Sigmoid colon (tissue), 6 donors: ENCODE measurements at regions not wholly inside any gene's neighbourhood (a gene's known extent, or its start where the extent isn't known, plus 50 kb on each side); places are given as distances from the start of the nearest gene placed in this dataset.

Experiments used
- DNase-seq: peaks from one replicate; pipeline ENCODE4 v3.0.0-alpha.2; 2019
- H3K27ac ChIP-seq, 4 donors: fragments of 200-600 bp; sonication (generic); one replicate each; pipeline ENCODE4 v1.5.1; 2016 to 2019; ENCODE audit warnings: mild to moderate bottlenecking in 1 of 4
- H3K27me3 ChIP-seq, 3 donors: fragments of 200-600 bp; sonication (generic); one replicate each; pipeline ENCODE4 v1.5.1; 2019; ENCODE audit warnings: mild to moderate bottlenecking in 1 of 3
- H3K36me3 ChIP-seq, 4 donors: fragments of 200-600 bp; sonication (generic); one replicate each; pipeline ENCODE4 v1.5.1; 2016 to 2019
- H3K4me1 ChIP-seq, 4 donors: fragments of 200-600 bp; sonication (generic); one replicate each; pipeline ENCODE4 v1.5.1; 2017 to 2019
- H3K4me3 ChIP-seq, 4 donors: fragments of 200-600 bp; sonication (generic); one replicate each; pipeline ENCODE4 v1.5.1; 2017 to 2019; ENCODE audit warnings: mild to moderate bottlenecking in 2 of 4, moderate library complexity in 1 of 4
- H3K9me3 ChIP-seq, 4 donors: fragments of 200-600 bp in 3 of 4; sonication (generic) in 3 of 4; one replicate each; pipeline versions ENCODE4 v1.5.1 to v1.6.1; 2013 to 2019
- EP300 ChIP-seq, 4 donors: sonication (generic); formaldehyde crosslinking; IDR thresholded peaks; one replicate each; pipeline ENCODE4 v1.6.1; 2017; ENCODE audit warnings: antibody characterized with exemption in 4 of 4
- POLR2A ChIP-seq, 2 donors: fragments of 450-650 bp; IDR thresholded peaks; one replicate each; pipeline ENCODE4 v1.6.1; 2016; ENCODE audit warnings: antibody characterized with exemption in 2 of 2, mild to moderate bottlenecking in 2 of 2, moderate library complexity in 2 of 2
- POLR2AphosphoS5 ChIP-seq, 4 donors: sonication (generic); formaldehyde crosslinking; IDR thresholded peaks; one replicate each; pipeline ENCODE4 v1.6.1; 2017; ENCODE audit warnings: antibody characterized with exemption in 4 of 4
- WGBS, 2 donors: extraction: QIAGEN DNeasy Blood & Tissue Kit; methylation state at CpG; one replicate each; pipeline ENCODE4 v1.1.7; 2013; 5-methylcytosine and 5-hydroxymethylcytosine counted together
- intact Hi-C: fragments of 100-400 bp; cut with DNase I; formaldehyde crosslinking; loops from one replicate; pipeline ENCODE4 v1.15.1; 2023
- TF ChIP-seq, protein P1 (sequence below), 4 experiments: fragments of 450-650 bp in 3 of 4; fragments of 200-600 bp in 1 of 4; IDR thresholded peaks; one replicate each; pipeline ENCODE4 v1.5.1; 2016 to 2019; ENCODE audit warnings: antibody characterized with exemption in 4 of 4, mild to moderate bottlenecking in 3 of 4, moderate library complexity in 2 of 4
- donor health status: healthy with polysubstance abuse.
- donor health status: healthy.

DNA sequence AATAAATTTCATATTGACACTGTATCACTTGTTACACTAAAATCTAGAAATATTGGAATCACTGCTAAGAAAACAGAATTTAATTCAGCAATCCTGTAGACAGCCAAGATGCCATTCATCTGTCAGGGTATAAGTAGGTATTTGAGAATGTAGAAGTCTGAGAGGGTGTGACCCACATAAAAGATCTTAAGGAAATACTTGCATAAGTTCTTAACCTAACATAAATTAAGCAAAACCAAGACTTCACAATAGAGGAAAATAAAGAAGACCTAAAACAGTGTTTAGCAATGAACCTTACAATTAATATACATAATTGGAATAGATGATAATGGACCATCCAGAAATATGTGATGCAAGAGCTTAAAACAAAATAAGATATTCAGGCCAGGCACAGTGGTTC, 636.2 kb downstream of the TBC1D4 start:
- no peaks in the 10 kb centered on the region for H3K9me3 ChIP-seq
- TF ChIP-seq POLR2A (IDR thresholded peaks at IDR 0.05): no peak
- TF ChIP-seq, protein P1, sequence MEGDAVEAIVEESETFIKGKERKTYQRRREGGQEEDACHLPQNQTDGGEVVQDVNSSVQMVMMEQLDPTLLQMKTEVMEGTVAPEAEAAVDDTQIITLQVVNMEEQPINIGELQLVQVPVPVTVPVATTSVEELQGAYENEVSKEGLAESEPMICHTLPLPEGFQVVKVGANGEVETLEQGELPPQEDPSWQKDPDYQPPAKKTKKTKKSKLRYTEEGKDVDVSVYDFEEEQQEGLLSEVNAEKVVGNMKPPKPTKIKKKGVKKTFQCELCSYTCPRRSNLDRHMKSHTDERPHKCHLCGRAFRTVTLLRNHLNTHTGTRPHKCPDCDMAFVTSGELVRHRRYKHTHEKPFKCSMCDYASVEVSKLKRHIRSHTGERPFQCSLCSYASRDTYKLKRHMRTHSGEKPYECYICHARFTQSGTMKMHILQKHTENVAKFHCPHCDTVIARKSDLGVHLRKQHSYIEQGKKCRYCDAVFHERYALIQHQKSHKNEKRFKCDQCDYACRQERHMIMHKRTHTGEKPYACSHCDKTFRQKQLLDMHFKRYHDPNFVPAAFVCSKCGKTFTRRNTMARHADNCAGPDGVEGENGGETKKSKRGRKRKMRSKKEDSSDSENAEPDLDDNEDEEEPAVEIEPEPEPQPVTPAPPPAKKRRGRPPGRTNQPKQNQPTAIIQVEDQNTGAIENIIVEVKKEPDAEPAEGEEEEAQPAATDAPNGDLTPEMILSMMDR (IDR thresholded peaks at IDR 0.05): no peak
- TF ChIP-seq POLR2AphosphoS5 (IDR thresholded peaks at IDR 0.05): no peak
- no peak for TF ChIP-seq EP300 (IDR thresholded peaks at IDR 0.05)
- no peak overlapping the region for H3K27ac ChIP-seq
- intact Hi-C loops: no loop called here
- H3K36me3 ChIP-seq: no peaks in the 10 kb centered on the region
- no peak for DNase-seq
- no peak overlapping the region for H3K4me3 ChIP-seq
- H3K27me3 ChIP-seq: no peaks in the 10 kb centered on the region
- H3K4me1 ChIP-seq: no peaks in the 10 kb centered on the region

DNA sequence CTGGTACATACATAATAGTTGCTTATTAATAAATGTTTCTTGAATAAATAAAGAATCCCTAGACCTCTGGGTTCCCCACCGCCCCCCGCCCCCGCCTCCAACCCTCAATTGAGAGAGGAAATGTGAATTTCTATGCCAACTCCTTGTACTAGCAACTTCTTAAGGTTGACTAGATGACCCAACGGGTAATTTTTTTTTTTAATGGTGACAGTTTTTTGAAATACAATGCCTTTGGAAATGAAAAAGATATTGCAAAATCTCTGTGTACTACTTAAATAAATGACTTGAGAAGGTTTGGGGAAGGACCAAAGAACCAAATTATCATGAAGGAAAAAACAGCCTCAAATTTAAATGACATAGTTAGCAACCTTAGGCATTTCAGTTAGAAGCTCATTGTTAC, 640.3 kb downstream of the TBC1D4 start:
- TF ChIP-seq POLR2A (IDR thresholded peaks at IDR 0.05): no peak
- TF ChIP-seq, protein P1 (IDR thresholded peaks at IDR 0.05): no peak
- TF ChIP-seq EP300 (IDR thresholded peaks at IDR 0.05): no peak
- TF ChIP-seq POLR2AphosphoS5 (IDR thresholded peaks at IDR 0.05): no peak
- 80 to 95% methylated on average over 4 of the region's 4 CpGs for whole genome bisulfite sequencing, 2 donors
- Histone ChIP-seq H3K9me3 (no peaks in the 10 kb centered on the region), H3K27ac (no peak overlapping the region), H3K36me3 (no peaks in the 10 kb centered on the region), H3K27me3 (no peaks in the 10 kb centered on the region), H3K4me1 (no peaks in the 10 kb centered on the region), H3K4me3 (no peak overlapping the region)
- intact Hi-C loops: no loop called here
- DNase-seq: no peak

DNA sequence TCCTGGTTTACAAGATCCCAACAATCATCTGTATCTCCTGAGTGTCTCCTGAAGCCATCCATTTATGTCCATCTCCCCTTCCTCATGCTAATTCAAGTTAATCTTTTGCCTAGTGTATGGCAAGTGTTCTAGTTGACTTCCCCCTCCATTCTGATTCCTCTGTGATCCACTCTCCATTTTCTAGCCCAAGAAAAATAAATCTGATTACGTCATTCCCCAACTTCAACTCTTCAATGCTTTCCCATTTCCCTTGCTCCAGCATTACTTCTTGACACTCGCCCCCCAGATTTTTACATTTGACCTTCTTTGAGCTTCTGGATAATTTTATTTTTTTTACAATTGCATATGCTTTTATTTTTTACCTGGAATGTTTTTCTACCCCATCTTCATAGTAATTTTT, 640.8 kb downstream of the TBC1D4 start:
- TF ChIP-seq POLR2AphosphoS5 (IDR thresholded peaks at IDR 0.05) (no peak), POLR2A (IDR thresholded peaks at IDR 0.05) (no peak), EP300 (IDR thresholded peaks at IDR 0.05) (no peak)
- TF ChIP-seq, protein P1 (IDR thresholded peaks at IDR 0.05): no peak
- no peaks in the 10 kb centered on the region for H3K27me3 ChIP-seq
- no peak for DNase-seq

DNA sequence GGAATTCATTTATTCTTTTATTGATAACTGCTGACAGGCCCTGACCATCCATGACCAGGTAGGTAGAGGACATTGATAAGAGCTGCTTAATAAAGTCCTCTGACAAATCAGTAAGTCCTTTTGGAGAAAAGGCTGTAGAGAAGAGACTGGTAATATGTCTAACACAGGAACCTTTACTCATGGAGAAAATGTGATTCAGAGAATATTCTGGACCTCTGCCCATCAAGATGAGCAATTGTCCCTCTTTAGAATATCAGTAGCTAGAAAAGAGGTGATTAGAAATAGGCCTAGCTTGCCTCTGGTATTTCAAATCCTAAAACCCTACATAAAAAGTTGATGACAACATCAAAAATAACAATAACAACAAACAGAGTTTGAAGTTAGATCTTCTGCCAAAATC, 642.3 kb downstream of the TBC1D4 start:
- no peak for DNase-seq
- TF ChIP-seq, protein P1 (IDR thresholded peaks at IDR 0.05): no peak
- TF ChIP-seq POLR2AphosphoS5 (IDR thresholded peaks at IDR 0.05): no peak
- no peak for TF ChIP-seq EP300 (IDR thresholded peaks at IDR 0.05)
- TF ChIP-seq POLR2A (IDR thresholded peaks at IDR 0.05): no peak
- Histone ChIP-seq H3K36me3 (no peaks in the 10 kb centered on the region), H3K9me3 (no peaks in the 10 kb centered on the region), H3K4me3 (no peak overlapping the region), H3K4me1 (no peaks in the 10 kb centered on the region), H3K27ac (no peak overlapping the region), H3K27me3 (no peaks in the 10 kb centered on the region)
- intact Hi-C loops: no loop called here

More for the DNA sequence above, 640.8 kb downstream of the TBC1D4 start:
- 86 to 89% methylated on average over 2 of the region's 2 CpGs for WGBS, 2 donors
- no peaks in the 10 kb centered on the region for H3K4me1 ChIP-seq
- no peaks in the 10 kb centered on the region for H3K36me3 ChIP-seq
- no peak overlapping the region for H3K4me3 ChIP-seq
- H3K27ac ChIP-seq: no peak overlapping the region
- intact Hi-C loops: no loop called here
- H3K9me3 ChIP-seq: no peaks in the 10 kb centered on the region

DNA sequence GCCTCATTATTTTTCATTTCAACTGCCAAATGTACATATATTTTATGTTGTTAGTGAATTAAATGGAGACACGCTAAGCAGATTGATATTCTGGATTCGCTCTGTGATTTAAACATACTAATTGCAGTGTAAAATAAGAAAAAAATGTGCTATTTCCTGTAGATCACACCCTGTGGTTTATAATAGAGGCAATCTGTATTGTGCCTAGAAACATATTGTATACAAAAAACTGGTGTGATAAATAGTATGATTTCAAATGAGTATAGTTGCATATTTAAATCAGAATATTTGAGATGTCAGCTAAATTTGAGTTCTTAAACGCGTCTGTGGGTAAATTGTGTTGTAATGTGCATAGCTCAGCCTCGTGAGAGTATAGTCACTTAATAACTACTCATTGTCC, 643.9 kb downstream of the TBC1D4 start:
- Histone ChIP-seq H3K9me3 (no peaks in the 10 kb centered on the region), H3K4me3 (no peak overlapping the region), H3K36me3 (no peaks in the 10 kb centered on the region), H3K4me1 (no peaks in the 10 kb centered on the region), H3K27ac (no peak overlapping the region), H3K27me3 (no peaks in the 10 kb centered on the region)
- TF ChIP-seq EP300 (IDR thresholded peaks at IDR 0.05) (no peak), POLR2AphosphoS5 (IDR thresholded peaks at IDR 0.05) (no peak), POLR2A (IDR thresholded peaks at IDR 0.05) (no peak)
- TF ChIP-seq, protein P1 (IDR thresholded peaks at IDR 0.05): no peak
- intact Hi-C loops: no loop called here
- DNase-seq: no peak
- 90 to 94% methylated on average over 5 of the region's 5 CpGs for WGBS, 2 donors
